OCI-LY1 (cell line): ENCODE measurements at regions not wholly inside any gene's neighbourhood (a gene's known extent, or its start where the extent isn't known, plus 50 kb on each side); places are given as distances from the start of the nearest gene placed in this dataset.

Source experiments
- H2AFZ ChIP-seq: fragments of 200-600 bp; sonication (generic), shearing (Covaris generic); 2 replicates; pipeline ENCODE4 v1.6.0; 2014; ENCODE audit warnings: antibody characterized with exemption, mild to moderate bottlenecking, low read length
- H3F3A ChIP-seq: fragments of 200-600 bp; sonication (generic), shearing (Covaris generic); 2 replicates; pipeline ENCODE4 v1.6.0; 2014; ENCODE audit warnings: mild to moderate bottlenecking, antibody characterized with exemption, low read length, moderate library complexity; ENCODE audit not compliant: insufficient read depth
- H3K27ac ChIP-seq: fragments of 200-600 bp; sonication (generic); 2 replicates; pipeline ENCODE4 v1.5.1; 2014; ENCODE audit warnings: low read length, mixed run types, mild to moderate bottlenecking, low read depth; ENCODE audit not compliant: poor library complexity, severe bottlenecking
- H3K27me3 ChIP-seq: fragments of 200-600 bp; sonication (generic); 2 replicates; pipeline ENCODE4 v1.6.0; 2014; ENCODE audit warnings: antibody characterized with exemption, mild to moderate bottlenecking, low read length, moderate library complexity; ENCODE audit not compliant: insufficient read depth
- H3K36me3 ChIP-seq: fragments of 200-600 bp; sonication (generic); 2 replicates; pipeline ENCODE4 v1.6.1; 2014; ENCODE audit warnings: mild to moderate bottlenecking, antibody characterized with exemption, low read length, moderate library complexity, mixed read lengths; ENCODE audit not compliant: insufficient read depth
- H3K4me1 ChIP-seq: fragments of 200-600 bp; sonication (generic); 2 replicates; pipeline ENCODE4 v1.5.1; 2014; ENCODE audit warnings: mild to moderate bottlenecking, low read length, moderate library complexity; ENCODE audit not compliant: insufficient read depth, severe bottlenecking
- H3K4me2 ChIP-seq: fragments of 200-600 bp; sonication (generic), shearing (Covaris generic); 2 replicates; pipeline ENCODE4 v1.6.1; 2014; ENCODE audit warnings: low read length
- H3K4me3 ChIP-seq: fragments of 200-600 bp; sonication (generic); 2 replicates; pipeline ENCODE4 v1.5.1; 2014; ENCODE audit warnings: low read length, low read depth, mild to moderate bottlenecking, mixed read lengths; ENCODE audit not compliant: poor library complexity, severe bottlenecking
- H3K79me2 ChIP-seq: fragments of 200-600 bp; shearing (Covaris generic); 2 replicates; pipeline ENCODE4 v1.6.1; 2016; ENCODE audit warnings: mixed run types, low read length, mixed read lengths; ENCODE audit not compliant: insufficient read depth
- H3K9ac ChIP-seq: fragments of 200-600 bp; sonication (generic), shearing (Covaris generic); 2 replicates; pipeline ENCODE4 v1.6.1; 2014; ENCODE audit warnings: mild to moderate bottlenecking, low read length, mixed read lengths
- H3K9me2 ChIP-seq: fragments of 200-600 bp; sonication (generic), shearing (Covaris generic); 2 replicates; pipeline ENCODE4 v1.6.1; 2014; ENCODE audit warnings: low read depth, mild to moderate bottlenecking, low read length, mixed read lengths
- H3K9me3 ChIP-seq: fragments of 200-600 bp; shearing (Covaris generic); 2 replicates; pipeline ENCODE4 v1.6.1; 2014; ENCODE audit warnings: low read length, mixed read lengths
- H4K20me1 ChIP-seq: fragments of 200-600 bp; sonication (generic), shearing (Covaris generic); 2 replicates; pipeline ENCODE4 v1.6.0; 2016; ENCODE audit warnings: mild to moderate bottlenecking, low read length; ENCODE audit not compliant: insufficient read depth
- EZH2 ChIP-seq: fragments of 200-600 bp; sonication (generic), shearing (Covaris generic); IDR thresholded peaks from 2 replicates; pipeline ENCODE4 v1.8.0; 2017; ENCODE audit warnings: borderline replicate concordance, mixed run types, mild to moderate bottlenecking, antibody characterized with exemption, low read length, moderate library complexity, mixed read lengths
- TF ChIP-seq, protein P1 (sequence below): fragments of 200-600 bp; sonication (generic), shearing (Covaris generic); IDR thresholded peaks from 2 replicates; pipeline ENCODE4 v1.5.1; 2017; ENCODE audit warnings: mild to moderate bottlenecking, antibody characterized with exemption, low read length, moderate library complexity, mixed read lengths

DNA sequence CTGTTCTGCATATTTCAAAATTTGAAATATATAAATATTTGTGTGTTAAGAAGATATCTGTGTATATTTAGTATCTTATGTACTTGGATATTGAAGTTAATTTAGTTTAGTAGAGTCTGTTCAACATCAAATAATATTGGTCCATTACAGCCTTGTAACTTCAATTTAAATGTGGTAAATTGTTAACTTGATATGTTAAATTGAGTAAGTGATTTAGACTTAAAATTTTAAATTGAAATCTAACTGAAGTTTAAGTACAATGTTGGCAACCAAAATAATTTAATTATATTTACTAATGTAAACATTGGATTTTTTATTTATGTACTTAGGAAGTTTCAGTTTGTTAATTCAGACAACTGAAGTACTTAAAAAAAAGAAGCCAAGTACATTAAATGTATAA is 343.9 kb upstream of the DNAJC19 start:
- Histone ChIP-seq H3K4me2 (no peak overlapping the region), H3K4me1 (peaks cover 52% of the 10 kb centered on the region)
- TF ChIP-seq, protein P1, sequence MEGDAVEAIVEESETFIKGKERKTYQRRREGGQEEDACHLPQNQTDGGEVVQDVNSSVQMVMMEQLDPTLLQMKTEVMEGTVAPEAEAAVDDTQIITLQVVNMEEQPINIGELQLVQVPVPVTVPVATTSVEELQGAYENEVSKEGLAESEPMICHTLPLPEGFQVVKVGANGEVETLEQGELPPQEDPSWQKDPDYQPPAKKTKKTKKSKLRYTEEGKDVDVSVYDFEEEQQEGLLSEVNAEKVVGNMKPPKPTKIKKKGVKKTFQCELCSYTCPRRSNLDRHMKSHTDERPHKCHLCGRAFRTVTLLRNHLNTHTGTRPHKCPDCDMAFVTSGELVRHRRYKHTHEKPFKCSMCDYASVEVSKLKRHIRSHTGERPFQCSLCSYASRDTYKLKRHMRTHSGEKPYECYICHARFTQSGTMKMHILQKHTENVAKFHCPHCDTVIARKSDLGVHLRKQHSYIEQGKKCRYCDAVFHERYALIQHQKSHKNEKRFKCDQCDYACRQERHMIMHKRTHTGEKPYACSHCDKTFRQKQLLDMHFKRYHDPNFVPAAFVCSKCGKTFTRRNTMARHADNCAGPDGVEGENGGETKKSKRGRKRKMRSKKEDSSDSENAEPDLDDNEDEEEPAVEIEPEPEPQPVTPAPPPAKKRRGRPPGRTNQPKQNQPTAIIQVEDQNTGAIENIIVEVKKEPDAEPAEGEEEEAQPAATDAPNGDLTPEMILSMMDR = no peak
- no peak for TF ChIP-seq EZH2

DNA sequence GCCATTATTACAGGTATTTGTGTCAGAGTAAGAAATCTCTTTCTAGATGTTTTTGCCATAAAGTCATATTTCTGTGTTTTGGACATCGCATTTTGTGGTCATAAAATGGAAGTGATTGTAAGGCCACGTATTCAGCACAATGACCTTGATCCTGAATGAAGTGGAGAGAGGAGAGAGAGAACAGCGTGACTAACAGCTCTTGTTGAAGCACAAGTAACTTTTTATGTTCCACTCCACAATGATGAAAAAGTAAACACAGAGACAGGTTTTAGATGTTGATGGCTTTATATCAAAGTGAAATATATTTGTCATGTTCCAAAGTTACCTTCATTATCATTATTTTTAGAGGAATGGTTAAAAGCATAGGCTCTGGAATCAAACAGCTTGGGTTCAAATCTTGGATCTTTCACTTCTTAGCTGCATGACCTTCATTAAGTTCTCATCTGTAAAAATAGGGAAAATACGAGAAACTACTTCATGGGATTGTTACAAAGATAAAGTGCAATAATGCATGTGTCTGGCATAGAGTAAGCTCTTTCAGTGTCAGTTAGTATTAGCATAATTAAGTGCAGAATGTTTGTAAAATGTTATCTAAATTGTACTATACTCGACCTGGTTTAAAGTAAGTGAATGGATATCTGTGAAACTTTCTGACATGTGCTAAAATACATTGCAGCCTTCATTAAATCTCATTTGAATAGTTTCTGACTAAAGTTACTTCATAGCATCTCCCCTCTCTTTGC is 341.5 kb upstream of the DNAJC19 start:
- Histone ChIP-seq H3F3A (no peaks in the 10 kb centered on the region; the same call in 1 of the 2 replicates), H3K27ac (peak overlapping the region; percentile 76), H3K4me2 (peak overlapping the region; percentile 22), H3K36me3 (no peaks in the 10 kb centered on the region), H3K4me1 (peaks cover 64% of the 10 kb centered on the region), H3K27me3 (no peaks in the 10 kb centered on the region), H3K9me3 (no peaks in the 10 kb centered on the region), H3K79me2 (no peaks in the 10 kb centered on the region), H3K4me3 (no peak overlapping the region), H3K9me2 (no peaks in the 10 kb centered on the region), H2AFZ (peak overlapping the region; percentile 77), H4K20me1 (no peaks in the 10 kb centered on the region), H3K9ac (peak overlapping the region; percentile 24; the same call in 1 of the 2 replicates)
- no peak for TF ChIP-seq EZH2

More for the DNA sequence above, 343.9 kb upstream of the DNAJC19 start:
- Histone ChIP-seq H3K9ac (no peak overlapping the region), H3K27me3 (no peaks in the 10 kb centered on the region), H3K4me3 (no peak overlapping the region), H2AFZ (no peak overlapping the region), H3F3A (no peaks in the 10 kb centered on the region; the same call in 1 of the 2 replicates), H3K9me3 (no peaks in the 10 kb centered on the region), H3K9me2 (no peaks in the 10 kb centered on the region), H3K79me2 (no peaks in the 10 kb centered on the region), H3K36me3 (no peaks in the 10 kb centered on the region), H4K20me1 (no peaks in the 10 kb centered on the region), H3K27ac (no peak overlapping the region)

DNA sequence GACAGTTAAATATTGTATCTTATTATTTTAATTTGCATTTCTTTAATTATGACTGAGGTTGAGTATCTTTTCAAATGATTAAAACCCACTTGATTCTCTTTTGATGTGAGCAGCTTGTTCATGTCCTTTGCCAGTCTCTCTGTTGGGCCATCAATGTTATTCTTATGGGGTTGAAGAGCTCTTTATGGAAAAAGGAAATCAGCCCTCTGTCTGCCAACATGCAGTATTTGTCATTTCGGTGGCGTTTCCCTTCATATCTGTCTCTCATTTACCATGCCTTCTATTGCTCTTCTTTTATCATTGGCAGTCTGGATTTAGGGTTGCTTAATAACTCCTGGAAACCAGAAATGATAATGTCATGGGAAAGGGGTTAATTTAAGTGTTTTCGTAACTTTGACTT is 340.7 kb upstream of the DNAJC19 start:
- no peaks in the 10 kb centered on the region for H3K36me3 ChIP-seq
- H3K27me3 ChIP-seq = no peaks in the 10 kb centered on the region
- TF ChIP-seq EZH2 = no peak
- TF ChIP-seq, protein P1 = no peak
- peaks cover 64% of the 10 kb centered on the region for H3K4me1 ChIP-seq
- peak overlapping the region; percentile 77 for H2AFZ ChIP-seq
- peak overlapping the region; percentile 22 for H3K4me2 ChIP-seq
- H3K27ac ChIP-seq = peak overlapping the region; percentile 76
- H3K4me3 ChIP-seq = no peak overlapping the region
- H4K20me1 ChIP-seq = no peaks in the 10 kb centered on the region
- H3K9me2 ChIP-seq = no peaks in the 10 kb centered on the region
- no peaks in the 10 kb centered on the region for H3K79me2 ChIP-seq
- H3K9ac ChIP-seq = peak overlapping the region; percentile 24; the same call in 1 of the 2 replicates
- H3K9me3 ChIP-seq = no peaks in the 10 kb centered on the region
- H3F3A ChIP-seq = no peaks in the 10 kb centered on the region; the same call in 1 of the 2 replicates
